ENCODE measurements at regions not wholly inside any gene's neighbourhood (a gene's known extent, or its start where the extent isn't known, plus 50 kb on each side); places are given as distances from the start of the nearest gene placed in this dataset.

DNA sequence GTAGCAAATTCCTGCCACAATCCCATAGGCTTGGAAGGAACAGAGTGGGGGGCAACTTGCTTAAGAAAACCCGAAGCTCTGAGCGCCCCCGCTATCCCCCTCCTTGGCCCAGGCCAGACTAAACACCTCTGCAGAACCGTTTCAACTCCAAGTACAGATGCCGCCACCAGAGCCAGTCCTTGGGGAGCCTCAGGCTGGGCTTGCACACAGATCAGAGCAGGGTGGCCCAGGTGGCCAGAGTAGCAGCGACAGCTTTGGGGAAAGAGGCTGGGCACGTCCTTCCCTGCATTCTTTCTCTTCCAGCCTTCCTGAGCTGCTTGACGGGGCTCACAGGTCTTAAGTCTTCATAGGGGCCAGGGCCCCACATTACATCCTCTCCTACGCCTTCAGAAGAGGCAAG, 181.6 kb upstream of the ZC3H12A start:
- Histone ChIP-seq H3K27ac (ENCODE audit: low read length) (no peak overlapping the region), H3K4me3 (ENCODE audit: low read length) (no peak overlapping the region), H3K4me1 (ENCODE audit: control insufficient read depth, insufficient read depth, low read length) (no peaks in the 10 kb centered on the region), H3K27me3 (ENCODE audit: control insufficient read depth, insufficient read depth, low read length) (peaks cover 6% of the 10 kb centered on the region), H3K9me3 (ENCODE audit: control insufficient read depth, low read depth, low read length) (no peaks in the 10 kb centered on the region), H3K36me3 (ENCODE audit: control insufficient read depth, insufficient read depth, low read length) (no peaks in the 10 kb centered on the region)
- DNase-seq: no peak
- WGBS (ENCODE audit: insufficient coverage, low lambda C conversion rate): no CpG with 5 or more reads among the region's 9 CpGs

DNA sequence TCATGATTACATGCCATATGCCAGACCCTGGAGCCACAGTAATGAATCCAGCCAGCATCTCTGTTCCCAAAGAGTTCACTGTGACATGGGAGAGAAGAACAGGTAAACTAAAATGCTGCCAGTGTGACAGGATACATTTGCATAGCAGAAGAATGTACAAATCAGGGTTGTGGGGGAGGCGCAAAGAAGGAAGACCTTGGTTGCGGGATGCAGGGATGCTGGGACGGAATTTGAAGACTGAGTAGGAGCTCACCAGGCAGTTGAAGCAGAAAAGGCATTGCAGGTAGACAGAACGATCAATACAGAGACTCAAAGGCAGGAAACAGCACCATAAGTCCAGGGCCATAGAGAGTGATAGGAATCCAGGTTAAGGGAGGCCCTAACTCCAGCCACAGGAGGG, 180.3 kb upstream of the ZC3H12A start:
- no peak overlapping the region for H3K27ac ChIP-seq (ENCODE audit: low read length)
- WGBS (ENCODE audit: insufficient coverage, low lambda C conversion rate): 86% methylated on average over 2 of the region's 4 CpGs

GRCh38 chr1:37294529-37294928, 179.9 kb upstream of the ZC3H12A start:
- H3K36me3 ChIP-seq (ENCODE audit: control insufficient read depth, insufficient read depth, low read length): no peaks in the 10 kb centered on the region
- peaks cover 6% of the 10 kb centered on the region for H3K27me3 ChIP-seq (ENCODE audit: control insufficient read depth, insufficient read depth, low read length)
- H3K4me3 ChIP-seq (ENCODE audit: low read length): no peak overlapping the region
- H3K9me3 ChIP-seq (ENCODE audit: control insufficient read depth, low read depth, low read length): no peaks in the 10 kb centered on the region
- no peaks in the 10 kb centered on the region for H3K4me1 ChIP-seq (ENCODE audit: control insufficient read depth, insufficient read depth, low read length)
- DNase-seq: no peak
- WGBS (ENCODE audit: insufficient coverage, low lambda C conversion rate): 40% methylated on average over 2 of the region's 6 CpGs
- no peak overlapping the region for H3K27ac ChIP-seq (ENCODE audit: low read length)

More for the DNA sequence above, 180.3 kb upstream of the ZC3H12A start:
- Histone ChIP-seq H3K9me3 (ENCODE audit: control insufficient read depth, low read depth, low read length) (no peaks in the 10 kb centered on the region), H3K27me3 (ENCODE audit: control insufficient read depth, insufficient read depth, low read length) (peaks cover 6% of the 10 kb centered on the region), H3K4me1 (ENCODE audit: control insufficient read depth, insufficient read depth, low read length) (no peaks in the 10 kb centered on the region), H3K4me3 (ENCODE audit: low read length) (no peak overlapping the region), H3K36me3 (ENCODE audit: control insufficient read depth, insufficient read depth, low read length) (no peaks in the 10 kb centered on the region)
- no peak for DNase-seq

DNA sequence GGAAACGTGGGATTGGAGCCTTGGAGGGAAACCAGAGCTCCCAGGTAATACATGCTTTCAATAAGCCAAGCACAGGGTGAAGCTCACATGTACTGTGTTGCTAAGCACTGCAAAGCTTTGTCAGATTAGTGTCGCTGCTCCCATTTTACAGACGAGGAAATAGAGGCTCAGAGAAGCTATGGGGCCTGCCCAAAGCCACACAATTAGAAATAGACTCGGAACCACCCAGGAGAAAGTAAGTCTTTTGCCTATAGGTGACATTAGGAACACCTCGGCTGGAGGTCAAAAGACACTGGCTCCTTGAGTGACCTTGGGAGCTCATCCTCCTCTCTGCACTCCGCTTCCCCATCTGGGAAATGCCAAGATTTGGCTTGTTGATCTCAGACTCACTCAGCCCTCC, 175.6 kb upstream of the ZC3H12A start:
- no peak for DNase-seq
- no peak overlapping the region for H3K4me3 ChIP-seq (ENCODE audit: low read length)
- no peaks in the 10 kb centered on the region for H3K36me3 ChIP-seq (ENCODE audit: control insufficient read depth, insufficient read depth, low read length)
- H3K27me3 ChIP-seq (ENCODE audit: control insufficient read depth, insufficient read depth, low read length): no peaks in the 10 kb centered on the region
- no CpG with 5 or more reads among the region's 6 CpGs for WGBS (ENCODE audit: insufficient coverage, low lambda C conversion rate)
- H3K27ac ChIP-seq (ENCODE audit: low read length): no peak overlapping the region
- H3K9me3 ChIP-seq (ENCODE audit: control insufficient read depth, low read depth, low read length): no peaks in the 10 kb centered on the region
- no peaks in the 10 kb centered on the region for H3K4me1 ChIP-seq (ENCODE audit: control insufficient read depth, insufficient read depth, low read length)

GRCh38 chr1:37299216-37299615, 175.2 kb upstream of the ZC3H12A start:
- H3K4me1 ChIP-seq (ENCODE audit: control insufficient read depth, insufficient read depth, low read length): no peaks in the 10 kb centered on the region
- no peaks in the 10 kb centered on the region for H3K9me3 ChIP-seq (ENCODE audit: control insufficient read depth, low read depth, low read length)
- H3K27ac ChIP-seq (ENCODE audit: low read length): no peak overlapping the region
- H3K27me3 ChIP-seq (ENCODE audit: control insufficient read depth, insufficient read depth, low read length): no peaks in the 10 kb centered on the region
- no peak for DNase-seq
- no CpG with 5 or more reads among the region's 5 CpGs for WGBS (ENCODE audit: insufficient coverage, low lambda C conversion rate)
- no peak overlapping the region for H3K4me3 ChIP-seq (ENCODE audit: low read length)
- H3K36me3 ChIP-seq (ENCODE audit: control insufficient read depth, insufficient read depth, low read length): no peaks in the 10 kb centered on the region

- H3K4me1 ChIP-seq (ENCODE audit: control insufficient read depth, insufficient read depth, low read length): no peaks in the 10 kb centered on the region
- no peaks in the 10 kb centered on the region for H3K36me3 ChIP-seq (ENCODE audit: control insufficient read depth, insufficient read depth, low read length)
- H3K4me3 ChIP-seq (ENCODE audit: low read length): no peak overlapping the region
- H3K27me3 ChIP-seq (ENCODE audit: control insufficient read depth, insufficient read depth, low read length): peaks cover 4% of the 10 kb centered on the region
- no peak overlapping the region for H3K27ac ChIP-seq (ENCODE audit: low read length)
- DNase-seq: no peak
- WGBS (ENCODE audit: insufficient coverage, low lambda C conversion rate): no CpG with 5 or more reads among the region's 3 CpGs
- H3K9me3 ChIP-seq (ENCODE audit: control insufficient read depth, low read depth, low read length): no peaks in the 10 kb centered on the region
Measured at GRCh38 chr1:37303884-37304574, 170.4 kb upstream of the ZC3H12A start.

DNA sequence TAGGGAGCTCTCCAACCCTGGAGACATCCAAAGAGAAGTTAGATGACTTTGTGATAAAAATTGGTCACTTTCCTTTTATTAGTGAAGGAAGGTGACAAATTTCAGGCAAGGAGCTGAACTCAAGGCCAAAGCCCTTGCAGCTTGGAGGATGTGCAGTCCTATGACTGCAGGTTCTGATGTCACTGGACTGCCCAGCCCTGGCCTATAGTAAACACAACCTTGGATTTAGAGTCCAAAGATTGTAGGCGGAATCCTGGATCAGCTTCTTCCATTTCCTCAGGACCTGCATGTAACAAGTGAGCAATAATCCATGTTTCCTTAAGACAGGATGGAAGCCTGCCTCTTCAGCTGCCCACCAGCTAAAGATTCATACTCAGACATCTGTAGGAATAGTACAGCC, 169.3 kb upstream of the ZC3H12A start:
- H3K27me3 ChIP-seq (ENCODE audit: control insufficient read depth, insufficient read depth, low read length): peaks cover 4% of the 10 kb centered on the region
- no peaks in the 10 kb centered on the region for H3K9me3 ChIP-seq (ENCODE audit: control insufficient read depth, low read depth, low read length)
- peak in 1 of 2 donors; percentile 41 for DNase-seq
- no peaks in the 10 kb centered on the region for H3K4me1 ChIP-seq (ENCODE audit: control insufficient read depth, insufficient read depth, low read length)
- WGBS (ENCODE audit: insufficient coverage, low lambda C conversion rate): no CpG with 5 or more reads among the region's 1 CpG
- H3K36me3 ChIP-seq (ENCODE audit: control insufficient read depth, insufficient read depth, low read length): no peaks in the 10 kb centered on the region
- H3K27ac ChIP-seq (ENCODE audit: low read length): no peak overlapping the region
- H3K4me3 ChIP-seq (ENCODE audit: low read length): no peak overlapping the region

GRCh38 chr1:37305841-37306240, 168.5 kb upstream of the ZC3H12A start:
- H3K27me3 ChIP-seq (ENCODE audit: control insufficient read depth, insufficient read depth, low read length): peaks cover 4% of the 10 kb centered on the region

DNA sequence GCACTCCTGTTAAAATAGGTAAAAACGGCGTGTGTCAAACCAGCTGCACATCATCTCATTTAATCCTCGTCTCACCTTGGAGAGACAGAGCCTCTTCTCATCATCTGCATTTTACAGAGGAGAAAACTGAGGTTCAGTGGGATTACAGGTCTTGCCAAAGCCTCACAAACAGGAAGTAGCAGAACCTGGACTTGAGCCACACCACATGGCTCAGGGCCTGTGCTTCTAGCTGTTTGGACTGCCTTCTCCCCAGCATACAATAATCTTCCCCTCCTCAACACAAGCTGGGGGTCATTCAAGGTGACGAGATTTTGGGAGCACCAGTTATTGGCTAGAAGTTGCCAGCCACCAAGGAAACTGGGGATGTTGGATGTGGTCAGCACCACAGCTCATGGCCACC, 167.9 kb upstream of the ZC3H12A start:
- no CpG with 5 or more reads among the region's 4 CpGs for WGBS (ENCODE audit: insufficient coverage, low lambda C conversion rate)
- Histone ChIP-seq H3K9me3 (ENCODE audit: control insufficient read depth, low read depth, low read length) (no peaks in the 10 kb centered on the region), H3K27ac (ENCODE audit: low read length) (no peak overlapping the region), H3K36me3 (ENCODE audit: control insufficient read depth, insufficient read depth, low read length) (no peaks in the 10 kb centered on the region), H3K4me1 (ENCODE audit: control insufficient read depth, insufficient read depth, low read length) (no peaks in the 10 kb centered on the region), H3K27me3 (ENCODE audit: control insufficient read depth, insufficient read depth, low read length) (peaks cover 4% of the 10 kb centered on the region), H3K4me3 (ENCODE audit: low read length) (no peak overlapping the region)
- no peak for DNase-seq

More at GRCh38 chr1:37305841-37306240, 168.5 kb upstream of the ZC3H12A start:
- DNase-seq: no peak
- no peaks in the 10 kb centered on the region for H3K4me1 ChIP-seq (ENCODE audit: control insufficient read depth, insufficient read depth, low read length)
- H3K9me3 ChIP-seq (ENCODE audit: control insufficient read depth, low read depth, low read length): no peaks in the 10 kb centered on the region
- H3K4me3 ChIP-seq (ENCODE audit: low read length): no peak overlapping the region
- no peak overlapping the region for H3K27ac ChIP-seq (ENCODE audit: low read length)
- no peaks in the 10 kb centered on the region for H3K36me3 ChIP-seq (ENCODE audit: control insufficient read depth, insufficient read depth, low read length)
- WGBS (ENCODE audit: insufficient coverage, low lambda C conversion rate): no CpG with 5 or more reads among the region's 7 CpGs

DNA sequence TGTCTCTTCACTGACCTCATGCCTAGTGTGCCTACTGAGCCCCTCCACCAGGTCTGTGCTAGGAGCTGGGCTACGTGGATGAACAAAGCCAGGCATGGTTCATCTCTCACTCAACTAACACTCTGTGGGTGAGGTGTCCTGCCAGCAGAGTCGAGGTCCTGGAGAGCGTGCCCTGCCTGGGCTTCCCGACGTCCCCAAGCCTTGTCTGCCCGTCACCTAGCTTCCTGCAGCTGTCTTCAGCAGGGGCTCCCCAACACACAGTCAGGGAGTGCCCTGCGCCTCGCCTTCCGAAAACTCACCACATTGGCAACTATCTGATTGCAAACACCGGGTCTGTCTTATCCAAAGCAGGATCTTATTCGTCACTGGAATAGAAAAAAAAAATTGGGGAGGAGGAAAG, 167.5 kb upstream of the ZC3H12A start:
- 78% methylated on average over 2 of the region's 11 CpGs for WGBS (ENCODE audit: insufficient coverage, low lambda C conversion rate)
- DNase-seq: no peak
- Histone ChIP-seq H3K4me3 (ENCODE audit: low read length) (no peak overlapping the region), H3K9me3 (ENCODE audit: control insufficient read depth, low read depth, low read length) (no peaks in the 10 kb centered on the region), H3K4me1 (ENCODE audit: control insufficient read depth, insufficient read depth, low read length) (no peaks in the 10 kb centered on the region), H3K27ac (ENCODE audit: low read length) (no peak overlapping the region), H3K27me3 (ENCODE audit: control insufficient read depth, insufficient read depth, low read length) (peaks cover 4% of the 10 kb centered on the region), H3K36me3 (ENCODE audit: control insufficient read depth, insufficient read depth, low read length) (no peaks in the 10 kb centered on the region)

All from large intestine (tissue), 3 donors.